Cardiac fibroblast (primary cell): ENCODE measurements at regions not wholly inside any gene's neighbourhood (a gene's known extent, or its start where the extent isn't known, plus 50 kb on each side); places are given as distances from the start of the nearest gene placed in this dataset.
A peak's percentile ranks its signal among the peaks of the same experiment; 100 is the strongest.

Experiments used
- DNase-seq, 2 donors: peaks; one replicate each; pipeline versions ENCODE4 v3.0.0 to v3.0.0-alpha.2; 2010; ENCODE audit warnings: low read depth in 2 of 2
- H3K4me3 ChIP-seq, 2 donors: replicated peaks in 1 of 2; 1 replicate in 1 of 2; 2 replicates in 1 of 2; pipeline ENCODE4 v1.5.1; 2011; ENCODE audit warnings: low read depth in 2 of 2, low read length in 2 of 2, mild to moderate bottlenecking in 2 of 2, moderate library complexity in 1 of 2
- TF ChIP-seq, protein P1 (sequence below): IDR thresholded peaks from one replicate; pipeline ENCODE4 v1.5.1; 2011; ENCODE audit warnings: low read depth, mild to moderate bottlenecking, low read length, inconsistent platforms

DNA sequence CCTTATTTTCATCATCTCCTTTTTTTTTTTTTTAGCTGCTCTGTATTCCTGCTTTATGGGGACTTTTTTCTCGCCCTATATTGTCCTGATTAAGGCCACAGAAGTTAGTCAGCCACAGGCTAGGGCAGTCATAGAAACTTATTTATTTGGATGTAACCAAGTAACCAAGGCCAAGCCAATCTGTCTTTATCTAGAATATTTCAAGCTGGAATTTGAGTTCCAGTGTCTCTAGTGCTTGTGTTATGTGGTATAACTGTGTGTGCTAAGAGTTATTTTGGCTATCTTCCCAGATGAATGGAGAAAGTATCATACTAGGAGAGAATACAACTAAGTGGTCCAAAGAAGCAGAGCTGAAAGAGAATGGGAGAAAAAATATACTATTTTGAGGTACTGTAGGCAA lies 751.5 kb downstream of the CBLN4 start:
- H3K4me3 ChIP-seq, result no peak overlapping the region
- TF ChIP-seq, protein P1, sequence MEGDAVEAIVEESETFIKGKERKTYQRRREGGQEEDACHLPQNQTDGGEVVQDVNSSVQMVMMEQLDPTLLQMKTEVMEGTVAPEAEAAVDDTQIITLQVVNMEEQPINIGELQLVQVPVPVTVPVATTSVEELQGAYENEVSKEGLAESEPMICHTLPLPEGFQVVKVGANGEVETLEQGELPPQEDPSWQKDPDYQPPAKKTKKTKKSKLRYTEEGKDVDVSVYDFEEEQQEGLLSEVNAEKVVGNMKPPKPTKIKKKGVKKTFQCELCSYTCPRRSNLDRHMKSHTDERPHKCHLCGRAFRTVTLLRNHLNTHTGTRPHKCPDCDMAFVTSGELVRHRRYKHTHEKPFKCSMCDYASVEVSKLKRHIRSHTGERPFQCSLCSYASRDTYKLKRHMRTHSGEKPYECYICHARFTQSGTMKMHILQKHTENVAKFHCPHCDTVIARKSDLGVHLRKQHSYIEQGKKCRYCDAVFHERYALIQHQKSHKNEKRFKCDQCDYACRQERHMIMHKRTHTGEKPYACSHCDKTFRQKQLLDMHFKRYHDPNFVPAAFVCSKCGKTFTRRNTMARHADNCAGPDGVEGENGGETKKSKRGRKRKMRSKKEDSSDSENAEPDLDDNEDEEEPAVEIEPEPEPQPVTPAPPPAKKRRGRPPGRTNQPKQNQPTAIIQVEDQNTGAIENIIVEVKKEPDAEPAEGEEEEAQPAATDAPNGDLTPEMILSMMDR, result no peak
- peak in 1 of 2 donors; percentile 11 for DNase-seq

DNA sequence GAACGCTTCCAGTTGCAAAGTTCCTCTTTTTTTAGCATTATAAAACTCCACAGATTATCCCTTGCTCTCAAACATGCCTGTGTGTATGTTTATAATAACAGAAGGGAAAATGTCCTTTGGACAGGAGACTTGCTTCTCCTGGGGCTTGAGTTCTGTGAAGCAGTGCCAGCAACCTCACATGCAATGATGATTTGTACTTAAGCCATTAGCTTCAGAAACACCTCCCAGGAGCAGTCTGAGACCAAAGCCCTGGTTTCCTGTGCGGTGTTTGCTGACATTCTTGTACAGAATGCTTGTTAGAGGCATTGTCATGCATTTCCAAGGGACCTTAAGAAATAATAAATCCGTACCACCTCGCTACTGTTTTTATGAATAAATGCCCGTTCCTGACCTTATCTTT lies 752.8 kb downstream of the CBLN4 start:
- no peak for DNase-seq
- H3K4me3 ChIP-seq, result no peak overlapping the region
- TF ChIP-seq, protein P1, result no peak

DNA sequence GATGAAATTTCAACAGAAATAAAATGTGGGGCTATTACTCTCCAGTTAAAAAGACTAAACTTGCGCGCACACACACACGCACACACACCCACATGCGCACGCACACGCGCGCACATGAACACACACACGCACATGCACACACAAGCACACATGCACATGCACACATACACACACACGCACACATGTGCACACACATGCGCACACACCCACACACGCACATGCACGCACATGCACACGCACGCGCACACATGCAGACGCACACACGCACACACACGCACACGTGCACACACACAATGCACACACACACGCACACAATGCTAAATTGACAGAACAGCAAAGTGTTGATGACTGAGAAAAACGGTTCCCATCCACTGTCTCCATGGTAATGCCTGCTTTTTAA lies 754.1 kb downstream of the CBLN4 start:
- no peak for DNase-seq
- no peak overlapping the region for H3K4me3 ChIP-seq
- TF ChIP-seq, protein P1, result no peak

DNA sequence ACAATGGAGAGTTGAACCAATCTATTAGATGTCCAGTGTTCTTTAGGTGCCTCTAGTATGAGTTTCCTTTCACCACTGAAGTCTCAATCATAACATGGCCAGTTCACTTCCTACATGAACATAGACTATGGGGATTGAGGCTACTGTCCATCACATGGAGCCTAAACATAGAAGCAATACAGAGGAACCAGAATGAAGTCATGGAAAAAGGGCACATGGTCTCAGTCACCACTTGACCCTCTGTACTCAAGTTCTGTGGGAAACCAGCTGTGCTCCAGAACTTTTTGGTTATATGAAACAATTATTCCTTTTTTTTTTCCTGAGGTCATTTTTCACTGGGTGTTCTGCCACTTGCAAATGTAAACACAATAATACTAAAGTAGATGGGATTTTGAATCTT lies 762.5 kb downstream of the CBLN4 start:
- H3K4me3 ChIP-seq, result no peak overlapping the region
- no peak for DNase-seq
- TF ChIP-seq, protein P1, result no peak

DNA sequence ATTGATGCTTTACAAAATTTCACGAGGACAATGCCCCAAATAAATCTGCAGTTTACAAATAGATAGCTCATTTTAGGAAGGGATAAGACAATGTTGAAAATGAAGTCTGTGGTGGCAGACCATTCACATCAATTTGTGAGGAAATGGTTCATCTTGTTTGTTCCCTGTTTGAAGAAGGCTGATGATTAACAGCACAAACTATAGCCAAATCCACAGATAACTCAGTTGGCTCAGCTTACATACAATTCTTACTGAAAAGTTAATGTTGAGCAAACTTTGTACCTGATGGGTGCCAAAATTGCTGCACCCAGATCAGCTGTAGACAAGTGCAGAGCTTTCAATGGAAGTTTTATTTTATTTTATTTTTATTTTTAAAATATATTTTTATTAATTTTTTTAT lies 763.9 kb downstream of the DOK5 start:
- DNase-seq, result no peak
- no peak overlapping the region for H3K4me3 ChIP-seq
- TF ChIP-seq, protein P1, result no peak

DNA sequence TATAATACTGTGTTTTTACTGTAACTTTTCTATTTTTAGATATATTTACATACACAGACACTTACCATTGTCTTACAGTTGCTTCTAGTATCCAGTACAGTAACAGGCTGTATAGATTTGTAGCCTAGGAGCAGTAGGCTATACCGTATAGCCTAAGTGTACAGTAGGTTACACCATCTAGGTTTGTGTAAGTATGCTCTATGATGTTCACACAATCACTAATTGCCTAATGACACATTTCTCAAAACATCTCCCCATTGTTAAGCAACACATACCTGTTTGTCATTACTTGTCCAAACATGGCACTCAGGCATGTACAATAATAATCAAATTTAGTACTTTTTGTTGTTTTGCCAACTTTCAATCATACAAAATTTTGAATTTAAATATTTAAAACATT lies 757.3 kb downstream of the DOK5 start:
- TF ChIP-seq, protein P1, result no peak
- no peak overlapping the region for H3K4me3 ChIP-seq
- no peak for DNase-seq

DNA sequence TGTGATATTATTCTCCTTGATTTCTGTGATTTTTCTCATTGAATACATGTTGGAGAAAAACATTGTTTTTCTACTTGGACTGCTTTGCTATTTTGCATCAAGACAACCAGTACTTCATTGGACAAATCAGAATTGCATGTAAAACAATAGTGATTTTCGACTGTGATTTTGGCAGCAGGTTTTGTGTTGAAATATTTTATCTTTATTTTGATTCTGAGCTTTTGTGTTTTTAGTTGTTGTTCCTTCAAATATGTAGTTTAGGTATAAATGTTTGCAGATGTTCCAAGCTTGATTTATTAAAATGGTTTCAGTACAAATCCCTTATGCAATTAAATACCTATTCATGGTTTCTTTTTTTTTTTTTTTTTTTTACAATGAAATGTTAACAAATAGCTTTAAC lies 754.1 kb downstream of the DOK5 start:
- TF ChIP-seq, protein P1, result no peak
- DNase-seq, result no peak
- no peak overlapping the region for H3K4me3 ChIP-seq
